ENCODE measurements at regions not wholly inside any gene's neighbourhood (a gene's known extent, or its start where the extent isn't known, plus 50 kb on each side); places are given as distances from the start of the nearest gene placed in this dataset.
A peak's percentile ranks its signal among the peaks of the same experiment; 100 is the strongest.

- no TSS peak for BruUV-seq (replicated peaks)
- WGBS (ENCODE audit: insufficient coverage, low coverage, missing lambda C conversion rate) = 23% methylated on average over 6 of the region's 6 CpGs
- Histone ChIP-seq H2AFZ (ENCODE audit: low read depth, low read length) (no peak overlapping the region), H3K4me2 (ENCODE audit: insufficient read depth, low read length) (no peak overlapping the region), H3K9ac (ENCODE audit: insufficient read depth in 1 of 2, low read depth in 2 of 2, low read length in 2 of 2) (no peak overlapping the region), H3K27ac (ENCODE audit: extremely low read depth, low read depth, low read length) (no peak overlapping the region), H3K4me3 (no peak overlapping the region), H3K79me2 (ENCODE audit: control insufficient read depth, insufficient read depth, low read length) (no peaks in the 10 kb centered on the region), H3K27me3 (ENCODE audit: control insufficient read depth in 2 of 2, insufficient read depth in 2 of 2, low read length in 2 of 2) (no peaks in the 10 kb centered on the region), H3K9me1 (ENCODE audit: control insufficient read depth, insufficient read depth, low read length) (no peaks in the 10 kb centered on the region), H3K36me3 (ENCODE audit: control insufficient read depth, insufficient read depth, low read length) (no peaks in the 10 kb centered on the region), H3K9me3 (replicated peaks; ENCODE audit: control insufficient read depth, insufficient read depth, low read depth, low read length) (no peaks in the 10 kb centered on the region), H4K20me1 (replicated peaks; ENCODE audit: control insufficient read depth, insufficient read depth, low read length) (no peaks in the 10 kb centered on the region), H3K4me1 (replicated peaks in 1 of 2; ENCODE audit: control insufficient read depth in 2 of 2, insufficient read depth in 2 of 2, low read length in 2 of 2) (peaks cover 2 to 12% of the 10 kb centered on the region in 2 experiments; a peak in 2 of 5 replicates)
- ATAC-seq = no peak; the same call in 2 of the 3 replicates
- ChIA-PET POLR2A (no interaction called here), CTCF (ENCODE audit: low intra/inter-chr PET ratio) (interaction anchor here (1.7 to 4.2 kb wide), 3 partner anchors 112 to 312 kb away, joined by 9 to 52 read pairs (median 11); no protein-coding TSS in a partner anchor)
- TF ChIP-seq CEBPB (tag; IDR thresholded peaks at IDR 0.05) (0 out of 2 replicates have a peak, but pooled peaks have one; percentile 11), ZC3H8 (IDR thresholded peaks at IDR 0.05) (no peak)
- no peak for FAIRE-seq
- no peak for DNase-seq (ENCODE audit: extremely low read depth in 1 of 4, low spot score in 3 of 4)
- in situ Hi-C loops (cut with MboI) = loop anchor here (5.0 to 10.0 kb wide), 3 partner anchors 70 to 298 kb away; no protein-coding TSS in a partner anchor
- intact Hi-C loops (cut with micrococcal nuclease) = loop anchor here (1.0 kb wide), 2 partner anchors 112 to 302 kb away; no protein-coding TSS in a partner anchor
Measured at GRCh38 chr11:27184458-27185312, 144.1 kb downstream of the BBOX1 start.

Data from K562 (cell line).